CD14-positive monocyte (primary cell): ENCODE measurements at regions not wholly inside any gene's neighbourhood (a gene's known extent, or its start where the extent isn't known, plus 50 kb on each side); places are given as distances from the start of the nearest gene placed in this dataset.

Experiments used
- DNase-seq, 3 donors: peaks; one replicate each; pipeline ENCODE4 v3.0.0-alpha.2; 2011 to 2022
- H2AFZ ChIP-seq: 2 replicates; pipeline ENCODE4 v1.6.0; 2012; ENCODE audit warnings: mild to moderate bottlenecking, low read depth, low read length, inconsistent platforms; ENCODE audit not compliant: insufficient read depth, poor library complexity, severe bottlenecking
- H3K27ac ChIP-seq, 2 donors: 1 replicate in 1 of 2; 2 replicates in 1 of 2; pipeline ENCODE4 v1.5.1; 2012 to 2013; ENCODE audit warnings: low read length in 2 of 2, control low read depth in 1 of 2, inconsistent platforms in 1 of 2, low read depth in 1 of 2, mild to moderate bottlenecking in 1 of 2
- H3K27me3 ChIP-seq, 2 donors: one replicate each; pipeline versions ENCODE4 v1.6.0 to v1.6.1; 2011 to 2013; ENCODE audit warnings: low read length in 2 of 2; ENCODE audit not compliant: control insufficient read depth in 2 of 2, insufficient read depth in 2 of 2
- H3K36me3 ChIP-seq, 2 donors: replicated peaks in 1 of 2; 1 replicate in 1 of 2; 2 replicates in 1 of 2; pipeline versions ENCODE4 v1.5.1 to v1.6.1; 2012 to 2013; ENCODE audit warnings: low read length in 2 of 2, control low read depth in 1 of 2, inconsistent platforms in 1 of 2, mild to moderate bottlenecking in 1 of 2; ENCODE audit not compliant: insufficient read depth in 2 of 2, control insufficient read depth in 1 of 2
- H3K4me1 ChIP-seq, 2 donors: 1 replicate in 1 of 2; 2 replicates in 1 of 2; pipeline versions ENCODE4 v1.5.1 to v1.6.1; 2012 to 2013; ENCODE audit warnings: low read length in 2 of 2, control low read depth in 1 of 2, inconsistent platforms in 1 of 2, mild to moderate bottlenecking in 1 of 2, moderate library complexity in 1 of 2; ENCODE audit not compliant: insufficient read depth in 2 of 2, control insufficient read depth in 1 of 2
- H3K4me2 ChIP-seq: replicated peaks from 2 replicates; pipeline ENCODE3; 2012; ENCODE audit warnings: low read length, moderate library complexity, mild to moderate bottlenecking; ENCODE audit not compliant: poor library complexity, severe bottlenecking; ENCODE audit errors: extremely low read depth
- H3K4me3 ChIP-seq, 3 experiments: fragments of 200-600 bp in 1 of 3; sonication (generic) in 1 of 3; replicated peaks in 1 of 3; 1 replicate in 2 of 3; 2 replicates in 1 of 3; pipeline ENCODE4 v1.5.1; 2011 to 2013; ENCODE audit warnings: low read length in 3 of 3, mild to moderate bottlenecking in 3 of 3, control low read depth in 2 of 3, low read depth in 2 of 3, inconsistent platforms in 1 of 3, moderate library complexity in 1 of 3
- H3K79me2 ChIP-seq: 2 replicates; pipeline ENCODE4 v1.6.0; 2012; ENCODE audit warnings: mild to moderate bottlenecking, control low read depth, inconsistent platforms, low read length, moderate library complexity; ENCODE audit not compliant: insufficient read depth
- H3K9ac ChIP-seq: 2 replicates; pipeline ENCODE4 v1.6.0; 2017; ENCODE audit warnings: low read length, mild to moderate bottlenecking; ENCODE audit not compliant: insufficient read depth, poor library complexity, severe bottlenecking
- H3K9me3 ChIP-seq, 2 donors: replicated peaks in 1 of 2; 1 replicate in 1 of 2; 2 replicates in 1 of 2; pipeline versions ENCODE4 v1.5.1 to v1.6.1; 2012 to 2013; ENCODE audit warnings: low read length in 2 of 2, control low read depth in 1 of 2; ENCODE audit not compliant: control insufficient read depth in 1 of 2, insufficient read depth in 1 of 2
- H4K20me1 ChIP-seq: 2 replicates; pipeline ENCODE4 v1.6.0; 2012; ENCODE audit warnings: mild to moderate bottlenecking, low read length, control low read depth, moderate library complexity; ENCODE audit not compliant: insufficient read depth
- H3K27ac Mint-ChIP-seq, 7 donors: one replicate each; pipeline ENCODE4 v1.8.0; 2020; ENCODE audit warnings: mild to moderate bottlenecking in 7 of 7, mixed read lengths in 7 of 7, moderate library complexity in 6 of 7, inconsistent platforms in 2 of 7
- H3K27me3 Mint-ChIP-seq, 3 donors: one replicate each; pipeline ENCODE4 v1.8.0; 2021 to 2022; ENCODE audit warnings: low read depth in 3 of 3, mild to moderate bottlenecking in 3 of 3, mixed read lengths in 3 of 3, moderate library complexity in 3 of 3, inconsistent platforms in 1 of 3
- H3K36me3 Mint-ChIP-seq, 2 donors: one replicate each; pipeline ENCODE4 v1.8.0; 2020; ENCODE audit warnings: mixed read lengths in 2 of 2, inconsistent platforms in 1 of 2, mild to moderate bottlenecking in 1 of 2
- H3K4me1 Mint-ChIP-seq: one replicate; pipeline ENCODE4 v1.8.0; 2020; ENCODE audit warnings: mild to moderate bottlenecking, mixed read lengths
- H3K4me3 Mint-ChIP-seq, 2 donors: one replicate each; pipeline ENCODE4 v1.8.0; 2020; ENCODE audit warnings: mild to moderate bottlenecking in 2 of 2, mixed read lengths in 2 of 2, moderate library complexity in 1 of 2
- H3K9me3 Mint-ChIP-seq, 7 donors: one replicate each; pipeline ENCODE4 v1.8.0; 2020 to 2022; ENCODE audit warnings: mixed read lengths in 7 of 7, mild to moderate bottlenecking in 6 of 7, moderate library complexity in 6 of 7, inconsistent platforms in 2 of 7
- WGBS: methylation state at CpG from one replicate; pipeline ENCODE4 v1.1.5; 2013; ENCODE audit warnings: missing lambda C conversion rate; ENCODE audit not compliant: insufficient coverage; 5-methylcytosine and 5-hydroxymethylcytosine counted together
- intact Hi-C, 2 donors: fragments of 100-400 bp; cut with micrococcal nuclease; formaldehyde crosslinking; loops; one replicate each; pipeline versions ENCODE4 v1.15.0 to v1.15.1; 2023
- TF ChIP-seq, protein P1 (sequence below): fragments of 200-600 bp; IDR thresholded peaks from one replicate; pipeline ENCODE4 v1.8.0; 2022; ENCODE audit warnings: antibody characterized with exemption, mild to moderate bottlenecking

DNA sequence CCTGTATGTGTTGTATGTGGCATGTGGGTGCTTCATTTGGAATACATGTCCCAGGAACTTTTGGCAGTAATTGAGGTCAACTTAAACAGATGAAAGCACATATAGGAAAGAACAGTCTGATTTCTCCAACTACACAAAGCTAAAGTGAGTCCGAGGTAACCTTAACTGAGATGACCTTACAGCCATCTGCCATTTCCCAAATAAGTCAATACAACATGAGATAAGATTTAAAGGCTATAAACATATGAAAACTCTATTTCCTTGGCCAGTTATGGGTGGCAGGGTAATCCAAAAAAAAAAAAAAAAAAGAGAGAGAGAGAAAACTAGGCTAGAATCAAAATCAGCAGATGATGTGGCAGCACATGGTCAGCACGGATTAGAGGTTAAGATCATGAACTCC is 1068.3 kb downstream of the KHDRBS2 start:
- Histone ChIP-seq H3K4me1 (no peaks in the 10 kb centered on the region), H4K20me1 (no peaks in the 10 kb centered on the region), H3K4me2 (no peak overlapping the region), H3K9ac (no peak overlapping the region), H3K79me2 (no peaks in the 10 kb centered on the region), H3K9me3 (peaks cover 13 to 37% of the 10 kb centered on the region in 2 donors), H3K27ac (no peak overlapping the region), H2AFZ (no peak overlapping the region), H3K36me3 (no peaks in the 10 kb centered on the region), H3K4me3 (no peak overlapping the region), H3K27me3 (no peaks in the 10 kb centered on the region)
- H3K36me3 Mint-ChIP-seq: no peaks in the 10 kb centered on the region
- intact Hi-C loops: no loop called here
- H3K9me3 Mint-ChIP-seq: peaks cover 0 to 13% (median 7%) of the 10 kb centered on the region in 7 donors
- H3K4me3 Mint-ChIP-seq: no peak overlapping the region
- H3K27me3 Mint-ChIP-seq: no peaks in the 10 kb centered on the region
- no peaks in the 10 kb centered on the region for H3K4me1 Mint-ChIP-seq
- WGBS: no CpG with 5 or more reads among the region's 2 CpGs
- no peak overlapping the region for H3K27ac Mint-ChIP-seq
- no peak for DNase-seq
- TF ChIP-seq, protein P1, sequence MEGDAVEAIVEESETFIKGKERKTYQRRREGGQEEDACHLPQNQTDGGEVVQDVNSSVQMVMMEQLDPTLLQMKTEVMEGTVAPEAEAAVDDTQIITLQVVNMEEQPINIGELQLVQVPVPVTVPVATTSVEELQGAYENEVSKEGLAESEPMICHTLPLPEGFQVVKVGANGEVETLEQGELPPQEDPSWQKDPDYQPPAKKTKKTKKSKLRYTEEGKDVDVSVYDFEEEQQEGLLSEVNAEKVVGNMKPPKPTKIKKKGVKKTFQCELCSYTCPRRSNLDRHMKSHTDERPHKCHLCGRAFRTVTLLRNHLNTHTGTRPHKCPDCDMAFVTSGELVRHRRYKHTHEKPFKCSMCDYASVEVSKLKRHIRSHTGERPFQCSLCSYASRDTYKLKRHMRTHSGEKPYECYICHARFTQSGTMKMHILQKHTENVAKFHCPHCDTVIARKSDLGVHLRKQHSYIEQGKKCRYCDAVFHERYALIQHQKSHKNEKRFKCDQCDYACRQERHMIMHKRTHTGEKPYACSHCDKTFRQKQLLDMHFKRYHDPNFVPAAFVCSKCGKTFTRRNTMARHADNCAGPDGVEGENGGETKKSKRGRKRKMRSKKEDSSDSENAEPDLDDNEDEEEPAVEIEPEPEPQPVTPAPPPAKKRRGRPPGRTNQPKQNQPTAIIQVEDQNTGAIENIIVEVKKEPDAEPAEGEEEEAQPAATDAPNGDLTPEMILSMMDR: no peak

DNA sequence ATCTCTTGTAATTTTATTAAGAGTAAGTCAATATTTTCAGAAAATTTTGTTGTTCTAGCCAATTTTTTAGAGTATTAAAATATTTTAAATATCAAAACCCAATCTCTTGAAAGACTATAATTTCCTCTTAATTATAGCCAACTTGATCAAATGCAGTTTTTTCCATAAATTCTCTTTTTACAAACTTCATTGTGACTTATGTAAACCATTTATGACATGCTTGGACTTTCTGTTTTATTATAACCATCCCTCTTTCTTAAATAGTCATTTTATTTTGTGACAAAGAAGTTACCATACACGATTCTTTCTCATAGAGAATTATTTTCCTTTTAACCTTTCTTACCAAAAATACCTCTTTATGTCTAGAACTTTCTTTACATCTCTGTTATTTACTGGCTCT is 1075.5 kb downstream of the KHDRBS2 start:
- H3K4me2 ChIP-seq: no peak overlapping the region
- H3K4me3 ChIP-seq: no peak overlapping the region
- peaks cover 12 to 35% of the 10 kb centered on the region in 2 donors for H3K9me3 ChIP-seq
- H3K27ac Mint-ChIP-seq: no peak overlapping the region
- no peak overlapping the region for H2AFZ ChIP-seq
- no peaks in the 10 kb centered on the region for H3K4me1 ChIP-seq
- no CpG with 5 or more reads among the region's 1 CpG for WGBS
- no peak for DNase-seq
- H3K4me1 Mint-ChIP-seq: no peaks in the 10 kb centered on the region
- H3K4me3 Mint-ChIP-seq: no peak overlapping the region
- H4K20me1 ChIP-seq: no peaks in the 10 kb centered on the region
- no peak overlapping the region for H3K27ac ChIP-seq
- intact Hi-C loops: no loop called here
- no peaks in the 10 kb centered on the region for H3K27me3 Mint-ChIP-seq
- no peaks in the 10 kb centered on the region for H3K27me3 ChIP-seq
- no peaks in the 10 kb centered on the region for H3K36me3 Mint-ChIP-seq
- TF ChIP-seq, protein P1: no peak
- no peaks in the 10 kb centered on the region for H3K79me2 ChIP-seq
- no peak overlapping the region for H3K9ac ChIP-seq
- peaks cover 2 to 18% (median 6%) of the 10 kb centered on the region in 7 donors for H3K9me3 Mint-ChIP-seq
- H3K36me3 ChIP-seq: no peaks in the 10 kb centered on the region
